ENCODE measurements at regions not wholly inside any gene's neighbourhood (a gene's known extent, or its start where the extent isn't known, plus 50 kb on each side); places are given as distances from the start of the nearest gene placed in this dataset.

- TF ChIP-seq, protein P1, sequence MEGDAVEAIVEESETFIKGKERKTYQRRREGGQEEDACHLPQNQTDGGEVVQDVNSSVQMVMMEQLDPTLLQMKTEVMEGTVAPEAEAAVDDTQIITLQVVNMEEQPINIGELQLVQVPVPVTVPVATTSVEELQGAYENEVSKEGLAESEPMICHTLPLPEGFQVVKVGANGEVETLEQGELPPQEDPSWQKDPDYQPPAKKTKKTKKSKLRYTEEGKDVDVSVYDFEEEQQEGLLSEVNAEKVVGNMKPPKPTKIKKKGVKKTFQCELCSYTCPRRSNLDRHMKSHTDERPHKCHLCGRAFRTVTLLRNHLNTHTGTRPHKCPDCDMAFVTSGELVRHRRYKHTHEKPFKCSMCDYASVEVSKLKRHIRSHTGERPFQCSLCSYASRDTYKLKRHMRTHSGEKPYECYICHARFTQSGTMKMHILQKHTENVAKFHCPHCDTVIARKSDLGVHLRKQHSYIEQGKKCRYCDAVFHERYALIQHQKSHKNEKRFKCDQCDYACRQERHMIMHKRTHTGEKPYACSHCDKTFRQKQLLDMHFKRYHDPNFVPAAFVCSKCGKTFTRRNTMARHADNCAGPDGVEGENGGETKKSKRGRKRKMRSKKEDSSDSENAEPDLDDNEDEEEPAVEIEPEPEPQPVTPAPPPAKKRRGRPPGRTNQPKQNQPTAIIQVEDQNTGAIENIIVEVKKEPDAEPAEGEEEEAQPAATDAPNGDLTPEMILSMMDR (IDR thresholded peaks at IDR 0.05; ENCODE audit: control extremely low read depth in 1 of 3, insufficient read depth in 1 of 3, low read depth in 1 of 3, low read length in 3 of 3) = no peak
- TF ChIP-seq TCF12 (IDR thresholded peaks at IDR 0.05; ENCODE audit: low read depth, low read length) (no peak), RAD21 (IDR thresholded peaks at IDR 0.05 in 1 of 2, conservative IDR thresholded peaks at IDR 0.05 in 1 of 2; ENCODE audit: low read depth in 2 of 2, low read length in 2 of 2) (no peak), JUND (IDR thresholded peaks at IDR 0.05; ENCODE audit: low read length) (no peak), MAX (IDR thresholded peaks at IDR 0.05) (no peak)
- TF ChIP-seq, protein P2, sequence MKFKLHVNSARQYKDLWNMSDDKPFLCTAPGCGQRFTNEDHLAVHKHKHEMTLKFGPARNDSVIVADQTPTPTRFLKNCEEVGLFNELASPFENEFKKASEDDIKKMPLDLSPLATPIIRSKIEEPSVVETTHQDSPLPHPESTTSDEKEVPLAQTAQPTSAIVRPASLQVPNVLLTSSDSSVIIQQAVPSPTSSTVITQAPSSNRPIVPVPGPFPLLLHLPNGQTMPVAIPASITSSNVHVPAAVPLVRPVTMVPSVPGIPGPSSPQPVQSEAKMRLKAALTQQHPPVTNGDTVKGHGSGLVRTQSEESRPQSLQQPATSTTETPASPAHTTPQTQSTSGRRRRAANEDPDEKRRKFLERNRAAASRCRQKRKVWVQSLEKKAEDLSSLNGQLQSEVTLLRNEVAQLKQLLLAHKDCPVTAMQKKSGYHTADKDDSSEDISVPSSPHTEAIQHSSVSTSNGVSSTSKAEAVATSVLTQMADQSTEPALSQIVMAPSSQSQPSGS (IDR thresholded peaks at IDR 0.05; ENCODE audit: low read length) = no peak
Observed at GRCh38 chr3:117709108-117709507, 999.5 kb downstream of the TUSC7 start.
